GM18907 (cell line): ENCODE measurements at regions not wholly inside any gene's neighbourhood (a gene's known extent, or its start where the extent isn't known, plus 50 kb on each side); places are given as distances from the start of the nearest gene placed in this dataset.
"Not testable (repeated sequence)": the region's sequence is repeated elsewhere in the genome, so short reads cannot be mapped to it uniquely, and the experiment has no call there.

Source experiments
- ATAC-seq: cut with Tn5 transposase; IDR thresholded peaks from one replicate; pipeline ENCODE4 v1.9.1; 2021; ENCODE audit warnings: mild to moderate bottlenecking, moderate library complexity; ENCODE audit not compliant: unreplicated experiment

GRCh38 chr16:86351041-86351784 is 159.1 kb upstream of the FOXF1 start:
- ATAC-seq = no peak

GRCh38 chr16:86351785-86352139 is 158.6 kb upstream of the FOXF1 start:
- not testable (repeated sequence) for ATAC-seq

GRCh38 chr16:86353148-86353547 is 157.2 kb upstream of the FOXF1 start:
- ATAC-seq = no peak

DNA sequence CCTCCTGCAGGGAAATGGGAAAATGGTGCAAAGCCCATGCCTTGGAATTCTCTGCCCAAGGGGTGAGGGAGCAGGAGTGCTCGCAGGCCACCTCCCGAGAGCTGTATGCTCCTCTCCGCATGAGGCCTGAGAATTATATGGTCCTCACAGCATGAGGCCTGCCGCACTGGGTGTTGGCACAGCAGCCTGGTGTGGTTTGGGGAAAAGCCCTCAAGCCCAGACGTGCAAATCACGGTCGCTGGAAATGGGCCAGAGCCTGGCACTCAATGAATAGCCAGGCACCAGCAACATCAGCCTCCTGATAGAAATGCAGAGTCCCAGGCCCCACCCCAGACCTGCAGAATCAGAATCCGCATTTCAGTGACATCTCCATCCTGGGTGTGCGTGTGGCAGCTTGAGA is 156.4 kb upstream of the FOXF1 start:
- no peak for ATAC-seq

GRCh38 chr16:86354641-86355513 is 155.4 kb upstream of the FOXF1 start:
- ATAC-seq = no peak

DNA sequence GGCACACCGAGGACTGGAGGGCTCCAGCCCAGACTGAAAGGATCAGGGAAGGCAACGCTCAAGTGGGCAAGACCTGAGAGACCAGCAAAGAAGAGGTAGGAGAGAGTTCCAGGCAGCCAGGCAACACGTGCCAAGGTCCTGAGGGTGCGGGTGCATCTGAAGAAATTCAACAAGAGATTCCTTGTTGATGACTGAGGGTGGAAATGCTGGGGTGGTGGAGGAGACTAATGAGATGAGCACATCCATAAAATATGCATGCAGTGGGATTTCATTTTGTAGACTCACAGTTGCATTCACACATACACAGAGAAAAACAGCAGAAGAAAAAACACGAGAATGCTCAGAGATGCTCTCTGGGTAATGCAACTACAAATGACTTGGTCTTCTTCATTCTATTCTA is 154.8 kb upstream of the FOXF1 start:
- no peak for ATAC-seq

- ATAC-seq = no peak
Observed at GRCh38 chr16:86355951-86356350, 154.4 kb upstream of the FOXF1 start.

- no peak for ATAC-seq
Observed at GRCh38 chr16:86356804-86357203, 153.5 kb upstream of the FOXF1 start.

- no peak for ATAC-seq
Observed at GRCh38 chr16:86357303-86357702, 153.0 kb upstream of the FOXF1 start.

GRCh38 chr16:86357950-86358349 is 152.4 kb upstream of the FOXF1 start:
- no peak for ATAC-seq

DNA sequence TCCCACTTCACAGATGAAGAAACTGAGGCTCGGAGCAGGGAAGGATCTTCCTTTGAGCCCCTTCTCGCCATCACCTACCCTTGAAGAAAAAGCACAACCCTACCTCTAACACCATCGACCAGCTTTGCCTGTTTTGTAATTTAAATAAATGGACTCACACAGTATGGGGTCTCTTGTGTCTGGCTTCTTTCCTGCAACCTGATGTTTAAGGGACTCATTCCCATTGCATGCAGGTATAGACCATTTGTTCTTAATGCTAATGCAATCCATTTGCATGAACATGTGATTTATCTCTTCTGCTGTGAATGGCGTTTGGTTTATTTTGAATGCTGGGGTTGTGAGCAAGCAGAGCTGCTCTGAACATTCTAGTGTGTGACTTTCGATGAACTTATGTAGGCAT is 150.8 kb upstream of the FOXF1 start:
- ATAC-seq = no peak

GRCh38 chr16:86362155-86362849 is 148.0 kb upstream of the FOXF1 start:
- ATAC-seq = no peak

- no peak for ATAC-seq
Observed at GRCh38 chr16:86363057-86363490, 147.3 kb upstream of the FOXF1 start.

DNA sequence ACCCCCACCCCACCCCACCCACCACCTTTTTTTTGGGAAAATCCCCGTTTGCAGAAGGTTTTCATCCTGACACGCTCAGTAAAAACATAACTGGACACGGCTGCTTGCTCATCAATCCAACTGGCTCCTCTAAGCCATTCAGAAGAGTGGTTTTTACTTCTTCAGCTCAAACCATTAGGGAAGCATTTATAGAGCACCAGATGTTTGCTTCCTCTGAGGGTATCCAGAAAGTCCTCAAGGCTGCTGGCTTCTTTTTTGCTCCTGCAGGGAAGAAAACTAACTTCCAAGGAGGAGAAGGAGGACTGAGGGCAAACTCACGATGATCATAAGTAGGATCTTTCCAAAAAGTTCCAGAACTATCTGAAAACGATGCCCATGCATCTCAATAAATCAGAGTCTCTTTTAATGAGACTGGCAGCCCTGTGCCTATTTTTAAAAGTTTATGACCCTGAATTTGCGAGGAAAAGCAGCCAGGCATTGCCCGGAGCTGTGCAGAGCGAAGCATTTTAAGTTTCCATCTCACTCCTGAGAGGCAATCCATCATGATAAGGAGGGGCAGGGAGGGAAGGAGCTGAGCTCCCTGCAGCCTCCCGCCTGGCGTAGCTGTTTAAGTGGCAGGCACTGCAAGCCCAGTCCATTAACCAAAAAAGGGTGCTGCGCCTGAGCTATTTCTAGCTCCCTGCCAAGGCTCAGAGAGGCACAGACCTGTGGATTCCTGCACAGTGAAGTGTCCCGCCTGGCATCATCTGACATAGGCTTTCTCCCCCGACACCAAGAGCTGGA is 146.3 kb upstream of the FOXF1 start:
- ATAC-seq = no peak

- ATAC-seq = no peak
Observed at GRCh38 chr16:86364653-86365380, 145.5 kb upstream of the FOXF1 start.

GRCh38 chr16:86365513-86366273 is 144.6 kb upstream of the FOXF1 start:
- no peak for ATAC-seq

- ATAC-seq = no peak
Observed at GRCh38 chr16:86366481-86366880, 143.8 kb upstream of the FOXF1 start.

- no peak for ATAC-seq
Observed at GRCh38 chr16:86367291-86368072, 142.8 kb upstream of the FOXF1 start.

DNA sequence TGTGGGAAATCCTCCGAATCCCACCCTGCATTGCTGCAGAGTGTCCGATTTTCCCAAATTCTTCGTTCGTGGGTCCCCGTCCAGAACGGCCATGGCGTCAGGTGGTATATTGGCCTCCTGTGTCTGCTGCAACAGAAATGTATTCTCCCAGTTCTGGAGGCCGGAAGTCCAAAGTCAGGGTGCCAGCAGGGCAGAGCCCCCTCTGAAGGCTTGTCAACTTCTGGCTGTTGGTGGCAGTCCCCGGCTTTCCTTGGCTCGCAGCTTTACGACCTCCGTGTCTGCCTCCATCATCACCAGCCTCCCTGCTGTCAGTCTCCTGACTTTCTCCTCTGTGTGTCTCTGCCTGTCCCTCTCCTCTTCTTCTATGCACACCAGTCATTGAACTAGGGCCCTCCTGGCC is 142.1 kb upstream of the FOXF1 start:
- ATAC-seq = no peak
